Urinary bladder (tissue), 3 donors: ENCODE measurements at regions not wholly inside any gene's neighbourhood (a gene's known extent, or its start where the extent isn't known, plus 50 kb on each side); places are given as distances from the start of the nearest gene placed in this dataset.

Experiments used
- DNase-seq: peaks from one replicate; pipeline ENCODE4 v3.0.0-alpha.2; 2015; ENCODE audit errors: extremely low spot score
- H3K27ac ChIP-seq: one replicate; pipeline ENCODE4 v1.5.1; 2013; ENCODE audit warnings: low read depth, mild to moderate bottlenecking, moderate library complexity
- H3K36me3 ChIP-seq: one replicate; pipeline ENCODE4 v1.6.1; 2013; ENCODE audit warnings: mild to moderate bottlenecking, moderate library complexity; ENCODE audit not compliant: insufficient read depth
- H3K4me1 ChIP-seq: one replicate; pipeline ENCODE4 v1.6.1; 2013; ENCODE audit warnings: mild to moderate bottlenecking, moderate library complexity; ENCODE audit not compliant: insufficient read depth
- H3K4me3 ChIP-seq: one replicate; pipeline ENCODE4 v1.5.1; 2013; ENCODE audit warnings: low read depth, low read length
- WGBS: extraction: QIAGEN DNeasy Blood & Tissue Kit; methylation state at CpG from one replicate; pipeline ENCODE4 v1.1.7; 2013; 5-methylcytosine and 5-hydroxymethylcytosine counted together
- donor health status: healthy with polysubstance abuse.
- donor health status: healthy.

DNA sequence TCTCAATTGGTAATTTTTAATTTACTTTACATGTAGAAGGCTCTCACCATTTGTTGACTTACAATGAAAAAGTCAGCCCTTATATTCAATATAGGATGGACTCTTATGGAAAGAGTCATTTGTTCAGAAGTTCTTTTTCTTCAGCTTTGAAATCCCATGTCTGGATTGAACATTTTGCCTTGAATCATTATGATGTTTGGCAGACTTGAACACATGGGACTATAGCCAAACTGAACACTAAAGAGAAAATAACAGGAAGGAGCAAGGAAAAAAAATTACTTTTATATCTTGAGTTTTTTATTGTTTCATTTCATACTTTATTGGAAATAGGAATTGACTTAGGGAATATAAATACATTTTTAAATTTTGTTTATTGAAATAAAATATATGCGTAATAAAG lies 1503.0 kb downstream of the EFNA5 start:
- Histone ChIP-seq H3K27ac (no peak overlapping the region), H3K4me1 (no peaks in the 10 kb centered on the region), H3K4me3 (no peak overlapping the region), H3K36me3 (no peaks in the 10 kb centered on the region)
- 94% methylated on average over 1 of the region's 1 CpG for WGBS
- no peak for DNase-seq

- no peaks in the 10 kb centered on the region for H3K36me3 ChIP-seq
- no peak overlapping the region for H3K4me3 ChIP-seq
- H3K27ac ChIP-seq: no peak overlapping the region
- no peaks in the 10 kb centered on the region for H3K4me1 ChIP-seq
- WGBS: 95% methylated on average over 12 of the region's 12 CpGs
- no peak for DNase-seq
Measured at GRCh38 chr5:106163233-106163632, 1507.5 kb downstream of the EFNA5 start.

- WGBS: 65% methylated on average over 2 of the region's 2 CpGs
- DNase-seq: no peak
- Histone ChIP-seq H3K27ac (no peak overlapping the region), H3K4me1 (no peaks in the 10 kb centered on the region), H3K4me3 (no peak overlapping the region), H3K36me3 (no peaks in the 10 kb centered on the region)
Measured at GRCh38 chr5:106159616-106160015, 1511.1 kb downstream of the EFNA5 start.

- Histone ChIP-seq H3K4me3 (no peak overlapping the region), H3K27ac (no peak overlapping the region), H3K36me3 (no peaks in the 10 kb centered on the region), H3K4me1 (no peaks in the 10 kb centered on the region)
- DNase-seq: no peak
- 98% methylated on average over 35 of the region's 35 CpGs for WGBS
Measured at GRCh38 chr5:106154280-106154716, 1516.4 kb downstream of the EFNA5 start.

- H3K4me3 ChIP-seq: no peak overlapping the region
- WGBS: 90% methylated on average over 1 of the region's 1 CpG
- H3K4me1 ChIP-seq: no peaks in the 10 kb centered on the region
Measured at GRCh38 chr5:106152569-106152968, 1518.2 kb downstream of the EFNA5 start.

DNA sequence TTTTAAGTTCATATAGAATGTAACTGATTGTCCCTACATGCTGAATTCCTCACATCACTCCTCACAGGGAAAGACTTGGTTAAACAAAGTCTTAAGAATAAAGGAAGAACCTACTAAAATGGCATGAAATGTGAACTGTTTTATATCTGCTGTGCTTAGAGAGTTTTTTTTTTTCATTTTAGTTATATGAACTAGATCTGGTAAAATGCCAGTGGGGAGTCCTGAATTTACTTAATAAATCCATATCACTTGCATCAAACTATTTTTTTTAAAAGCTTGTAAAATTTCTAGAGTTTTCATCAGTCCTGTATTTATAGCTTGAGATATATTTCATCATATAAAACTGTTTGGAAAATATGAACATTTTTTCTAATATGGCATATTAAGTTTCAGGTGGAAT lies 1528.6 kb downstream of the EFNA5 start:
- Histone ChIP-seq H3K27ac (no peak overlapping the region), H3K4me1 (no peaks in the 10 kb centered on the region)

More at GRCh38 chr5:106152569-106152968, 1518.2 kb downstream of the EFNA5 start:
- no peaks in the 10 kb centered on the region for H3K36me3 ChIP-seq
- no peak overlapping the region for H3K27ac ChIP-seq
- no peak for DNase-seq

DNA sequence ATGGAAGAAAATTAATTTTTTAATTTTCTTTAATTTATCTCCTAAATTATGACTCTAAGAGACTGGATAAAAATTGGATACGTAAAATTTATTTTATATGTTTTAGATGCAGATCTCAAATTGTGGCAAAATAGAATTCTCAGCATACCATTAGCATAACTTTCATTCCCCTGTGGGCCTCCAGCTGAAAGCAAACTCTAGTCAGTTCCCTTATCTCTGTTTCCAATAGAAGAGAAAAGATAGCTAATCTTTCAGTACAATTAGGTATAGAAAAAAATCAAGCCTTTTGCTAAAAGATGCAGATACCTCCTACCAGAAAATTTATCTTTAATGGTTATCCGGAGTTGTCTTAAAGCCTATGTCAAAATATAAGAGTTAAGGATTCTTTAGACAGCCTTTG lies 1530.6 kb downstream of the EFNA5 start:
- no peak for DNase-seq
- Histone ChIP-seq H3K27ac (no peak overlapping the region), H3K4me3 (no peak overlapping the region), H3K36me3 (no peaks in the 10 kb centered on the region), H3K4me1 (no peaks in the 10 kb centered on the region)
- WGBS: 71% methylated on average over 2 of the region's 2 CpGs

More for the DNA sequence above, 1528.6 kb downstream of the EFNA5 start:
- no peak for DNase-seq
- Histone ChIP-seq H3K4me3 (no peak overlapping the region), H3K36me3 (no peaks in the 10 kb centered on the region)

DNA sequence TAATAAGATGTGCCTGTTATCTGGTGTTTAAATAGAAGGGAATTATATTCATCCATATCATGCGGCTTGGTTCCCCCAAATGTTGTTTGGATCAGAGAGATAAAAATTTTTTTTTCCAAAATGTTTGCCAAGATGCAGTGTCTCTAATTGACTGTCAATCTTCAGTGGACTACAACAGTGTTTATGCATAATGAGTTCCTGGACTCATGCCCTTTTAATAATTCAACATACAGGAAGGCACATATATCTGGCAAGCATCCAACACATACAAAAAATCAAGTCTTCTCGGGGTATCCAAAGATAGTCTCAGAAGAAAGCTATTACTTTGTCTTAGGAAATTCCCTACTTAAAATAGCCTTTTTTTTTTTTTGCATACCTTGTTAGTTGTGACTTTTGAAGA lies 1534.7 kb downstream of the EFNA5 start:
- Histone ChIP-seq H3K4me1 (no peaks in the 10 kb centered on the region), H3K36me3 (no peaks in the 10 kb centered on the region), H3K4me3 (no peak overlapping the region), H3K27ac (no peak overlapping the region)
- 27% methylated on average over 2 of the region's 2 CpGs for WGBS
- DNase-seq: no peak

DNA sequence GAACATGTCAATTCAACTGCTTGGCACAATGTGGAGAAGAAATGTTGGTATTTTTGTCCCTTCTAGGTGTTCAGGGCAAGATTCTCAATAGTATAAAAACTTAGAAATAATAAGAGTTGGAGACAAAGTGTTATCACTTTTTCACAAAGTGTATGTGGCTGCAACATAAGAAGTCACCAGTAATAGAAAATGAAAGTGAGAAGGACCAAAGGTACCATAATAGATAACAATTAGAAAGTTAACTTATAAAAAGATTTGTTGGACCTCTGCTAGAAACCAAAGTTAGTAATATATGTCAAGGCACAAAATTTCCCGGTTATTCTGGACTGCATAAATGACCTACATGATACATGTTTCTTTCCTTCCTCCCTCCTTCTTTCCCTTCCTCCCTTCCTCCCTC lies 1535.3 kb downstream of the EFNA5 start:
- no peak for DNase-seq
- H3K4me1 ChIP-seq: no peaks in the 10 kb centered on the region
- H3K36me3 ChIP-seq: no peaks in the 10 kb centered on the region
- H3K4me3 ChIP-seq: no peak overlapping the region
- 63% methylated on average over 1 of the region's 1 CpG for WGBS
- H3K27ac ChIP-seq: no peak overlapping the region

DNA sequence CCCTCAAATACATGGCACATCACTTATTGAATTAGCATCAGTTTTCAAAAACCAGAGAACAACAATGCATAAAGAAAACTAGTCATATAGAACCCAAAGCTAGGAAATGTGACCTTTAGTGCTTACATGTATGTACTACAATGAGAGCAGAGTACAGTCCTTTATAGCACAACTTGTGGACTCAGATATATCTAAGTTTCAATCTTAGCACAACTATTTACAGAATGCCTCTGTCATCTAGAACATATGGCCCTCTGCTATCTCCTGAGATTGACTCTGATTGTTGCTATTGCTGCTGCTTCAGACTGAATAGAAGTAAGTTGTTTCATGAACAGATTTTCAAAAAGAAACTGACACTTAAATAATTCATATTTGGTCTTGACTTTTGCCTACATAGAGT lies 1536.2 kb downstream of the EFNA5 start:
- H3K4me1 ChIP-seq: no peaks in the 10 kb centered on the region
- H3K4me3 ChIP-seq: no peak overlapping the region
- no peaks in the 10 kb centered on the region for H3K36me3 ChIP-seq
- H3K27ac ChIP-seq: no peak overlapping the region
- no peak for DNase-seq

DNA sequence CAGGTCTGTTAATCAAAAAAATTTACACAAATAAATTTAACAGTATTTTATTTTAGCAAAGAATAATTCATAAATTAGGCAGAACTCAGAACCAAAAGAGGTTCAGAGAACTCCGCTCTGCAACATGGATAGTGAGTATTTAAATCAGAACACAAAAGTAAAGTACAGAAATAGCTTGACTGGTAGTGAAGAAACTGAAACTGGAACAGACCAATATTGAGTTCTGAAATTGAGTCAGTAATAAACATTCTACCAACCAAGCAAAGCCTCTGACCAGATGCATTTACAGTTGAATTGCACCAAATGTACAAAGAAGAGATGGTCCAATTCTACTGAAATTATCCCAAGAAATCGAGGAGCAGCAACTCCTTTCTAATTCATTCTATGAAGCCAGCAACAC lies 1542.8 kb downstream of the EFNA5 start:
- Histone ChIP-seq H3K4me3 (no peak overlapping the region), H3K36me3 (no peaks in the 10 kb centered on the region), H3K4me1 (no peaks in the 10 kb centered on the region), H3K27ac (no peak overlapping the region)
- WGBS: 95% methylated on average over 2 of the region's 2 CpGs
- DNase-seq: no peak

GRCh38 chr5:106127341-106127781 lies 1543.4 kb downstream of the EFNA5 start:
- no peaks in the 10 kb centered on the region for H3K36me3 ChIP-seq
- DNase-seq: no peak
- WGBS: 93% methylated on average over 1 of the region's 1 CpG
- no peak overlapping the region for H3K27ac ChIP-seq
- H3K4me3 ChIP-seq: no peak overlapping the region
- H3K4me1 ChIP-seq: no peaks in the 10 kb centered on the region

GRCh38 chr5:106121972-106122605 lies 1548.6 kb downstream of the EFNA5 start:
- H3K4me1 ChIP-seq: no peaks in the 10 kb centered on the region
- no peaks in the 10 kb centered on the region for H3K36me3 ChIP-seq
- DNase-seq: no peak
- 90% methylated on average over 7 of the region's 7 CpGs for whole genome bisulfite sequencing
- no peak overlapping the region for H3K4me3 ChIP-seq
- H3K27ac ChIP-seq: no peak overlapping the region

DNA sequence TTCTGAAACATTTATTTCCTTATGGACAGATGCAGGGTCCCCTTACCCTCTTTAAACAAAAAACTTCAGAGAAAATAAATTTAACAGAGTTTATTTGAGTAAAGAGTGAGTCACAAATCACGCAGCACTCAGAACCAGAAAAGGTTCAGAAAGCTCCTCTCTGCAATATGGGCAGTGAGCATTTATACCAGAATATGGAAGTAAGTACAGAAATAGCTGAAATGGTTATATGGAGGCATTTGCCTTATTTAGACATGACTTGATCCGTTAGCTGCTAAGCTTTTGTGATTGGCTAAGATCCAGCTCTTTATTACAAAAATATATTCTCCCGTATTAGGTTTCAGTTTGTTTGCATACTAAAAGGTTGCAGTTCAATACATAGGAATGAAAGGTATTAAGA lies 1554.1 kb downstream of the EFNA5 start:
- no peak overlapping the region for H3K4me3 ChIP-seq
- H3K36me3 ChIP-seq: no peaks in the 10 kb centered on the region
- no peak overlapping the region for H3K27ac ChIP-seq
- WGBS: 44% methylated on average over 3 of the region's 3 CpGs
- no peaks in the 10 kb centered on the region for H3K4me1 ChIP-seq
- no peak for DNase-seq

- H3K36me3 ChIP-seq: no peaks in the 10 kb centered on the region
- no peak for DNase-seq
- WGBS: 100% methylated on average over 1 of the region's 1 CpG
- no peak overlapping the region for H3K27ac ChIP-seq
- H3K4me3 ChIP-seq: no peak overlapping the region
- H3K4me1 ChIP-seq: no peaks in the 10 kb centered on the region
Measured at GRCh38 chr5:106113922-106114321, 1556.8 kb downstream of the EFNA5 start.
